Epithelial cell of esophagus (primary cell): ENCODE measurements at regions not wholly inside any gene's neighbourhood (a gene's known extent, or its start where the extent isn't known, plus 50 kb on each side); places are given as distances from the start of the nearest gene placed in this dataset.

Experiments
- DNase-seq: peaks from one replicate; pipeline ENCODE4 v3.0.0; 2010; ENCODE audit warnings: low read depth
- H3K4me3 ChIP-seq: 2 replicates; pipeline ENCODE4 v1.5.1; 2011; ENCODE audit warnings: mild to moderate bottlenecking, low read length, control low read depth
- CTCF ChIP-seq: IDR thresholded peaks from 2 replicates; pipeline ENCODE4 v1.5.1; 2011; ENCODE audit warnings: low read depth, mild to moderate bottlenecking, low read length, control low read depth, inconsistent platforms; ENCODE audit not compliant: insufficient read depth; ENCODE audit errors: missing control alignments

GRCh38 chr2:217064234-217065011 lies 204.6 kb upstream of the TNP1 start:
- no peak overlapping the region for H3K4me3 ChIP-seq
- DNase-seq: no peak
- TF ChIP-seq CTCF: no peak

GRCh38 chr2:217063238-217063755 lies 203.4 kb upstream of the TNP1 start:
- no peak for DNase-seq
- no peak overlapping the region for H3K4me3 ChIP-seq
- no peak for TF ChIP-seq CTCF

- no peak for DNase-seq
- H3K4me3 ChIP-seq: no peak overlapping the region
- TF ChIP-seq CTCF: no peak
Measured at GRCh38 chr2:217062768-217063167, 202.9 kb upstream of the TNP1 start.

GRCh38 chr2:217061916-217062505 lies 202.1 kb upstream of the TNP1 start:
- no peak for DNase-seq
- TF ChIP-seq CTCF: no peak
- H3K4me3 ChIP-seq: no peak overlapping the region

- no peak overlapping the region for H3K4me3 ChIP-seq
- TF ChIP-seq CTCF: no peak
- DNase-seq: no peak
Measured at GRCh38 chr2:217060951-217061547, 201.2 kb upstream of the TNP1 start.

- no peak for TF ChIP-seq CTCF
- DNase-seq: no peak
- H3K4me3 ChIP-seq: no peak overlapping the region
Measured at GRCh38 chr2:217060516-217060915, 200.7 kb upstream of the TNP1 start.
